LoVo (cell line): ENCODE measurements at regions not wholly inside any gene's neighbourhood (a gene's known extent, or its start where the extent isn't known, plus 50 kb on each side); places are given as distances from the start of the nearest gene placed in this dataset.
"Not testable (repeated sequence)": the region's sequence is repeated elsewhere in the genome, so short reads cannot be mapped to it uniquely, and the experiment has no call there.

ENCODE experiments used
- DNase-seq: peaks from one replicate; pipeline ENCODE4 v3.0.0-alpha.2; 2016; ENCODE audit warnings: low spot score

GRCh38 chr11:82049199-82049598 is 684.5 kb downstream of the FAM181B start:
- no peak for DNase-seq

GRCh38 chr11:82047200-82047599 is 686.5 kb downstream of the FAM181B start:
- DNase-seq, result no peak

GRCh38 chr11:82046778-82047177 is 686.9 kb downstream of the FAM181B start:
- no peak for DNase-seq

- no peak for DNase-seq
Measured at GRCh38 chr11:82045748-82046457, 687.8 kb downstream of the FAM181B start.

- DNase-seq, result no peak
Measured at GRCh38 chr11:82043316-82043715, 690.3 kb downstream of the FAM181B start.

GRCh38 chr11:82041764-82042163 is 691.9 kb downstream of the FAM181B start:
- no peak for DNase-seq

GRCh38 chr11:82038154-82038553 is 695.5 kb downstream of the FAM181B start:
- DNase-seq, result no peak

GRCh38 chr11:82034527-82034926 is 699.1 kb downstream of the FAM181B start:
- no peak for DNase-seq

- not testable (repeated sequence) for DNase-seq
Measured at GRCh38 chr11:82027335-82027734, 706.3 kb downstream of the FAM181B start.

- no peak for DNase-seq
Measured at GRCh38 chr11:82024760-82025159, 708.9 kb downstream of the FAM181B start.

- DNase-seq, result no peak
Measured at GRCh38 chr11:82012276-82012675, 721.4 kb downstream of the FAM181B start.

- DNase-seq, result no peak
Measured at GRCh38 chr11:82009133-82009532, 724.5 kb downstream of the FAM181B start.

GRCh38 chr11:82007521-82007920 is 726.1 kb downstream of the FAM181B start:
- DNase-seq, result no peak

GRCh38 chr11:82004537-82005213 is 729.0 kb downstream of the FAM181B start:
- no peak for DNase-seq

- DNase-seq, result no peak
Measured at GRCh38 chr11:82003671-82004515, 729.8 kb downstream of the FAM181B start.

GRCh38 chr11:82003024-82003423 is 730.6 kb downstream of the FAM181B start:
- no peak for DNase-seq

GRCh38 chr11:81995889-81996288 is 737.8 kb downstream of the FAM181B start:
- DNase-seq, result no peak

- DNase-seq, result no peak
Measured at GRCh38 chr11:81993755-81994154, 739.9 kb downstream of the FAM181B start.

- DNase-seq, result no peak
Measured at GRCh38 chr11:81990659-81991443, 742.8 kb downstream of the FAM181B start.

GRCh38 chr11:81989093-81989492 is 744.6 kb downstream of the FAM181B start:
- DNase-seq, result no peak

- DNase-seq, result no peak
Measured at GRCh38 chr11:81987829-81988472, 745.7 kb downstream of the FAM181B start.
